ENCODE measurements at regions not wholly inside any gene's neighbourhood (a gene's known extent, or its start where the extent isn't known, plus 50 kb on each side); places are given as distances from the start of the nearest gene placed in this dataset.

GRCh38 chr6:10154251-10154650, 260.6 kb downstream of the TFAP2A start:
- TF ChIP-seq POLR2AphosphoS5 (IDR thresholded peaks at IDR 0.05; ENCODE audit: low read depth, low read length) (no peak), TAF1 (IDR thresholded peaks at IDR 0.05; ENCODE audit: borderline replicate concordance, insufficient read depth, low read length) (no peak), SIN3A (IDR thresholded peaks at IDR 0.05; ENCODE audit: borderline replicate concordance, insufficient read depth, low read length) (no peak)

All from PFSK-1 (cell line).